Astrocyte (in vitro differentiated cells and primary cell): ENCODE measurements at regions not wholly inside any gene's neighbourhood (a gene's known extent, or its start where the extent isn't known, plus 50 kb on each side); places are given as distances from the start of the nearest gene placed in this dataset.
"Not testable (repeated sequence)": the region's sequence is repeated elsewhere in the genome, so short reads cannot be mapped to it uniquely, and the experiment has no call there.

Experiments used
- DNase-seq: peaks from one replicate; pipeline ENCODE4 v3.0.0-alpha.2; 2010; ENCODE audit warnings: low read depth
- FAIRE-seq: peaks from 2 replicates; lab custom pipeline; 2011; peaks lifted over from hg19 to GRCh38; lab: Jason Lieb, UNC
- H2AFZ ChIP-seq: 2 replicates; pipeline ENCODE4 v1.6.0; 2012; ENCODE audit warnings: low read depth, low read length, inconsistent platforms
- H3K27ac ChIP-seq: 2 replicates; pipeline ENCODE4 v1.5.1; 2011; ENCODE audit warnings: low read depth, low read length, inconsistent platforms
- H3K27me3 ChIP-seq: 2 replicates; pipeline ENCODE4 v1.6.0; 2011; ENCODE audit warnings: low read length, inconsistent platforms; ENCODE audit not compliant: insufficient read depth
- H3K36me3 ChIP-seq: 2 replicates; pipeline ENCODE4 v1.5.1; 2011; ENCODE audit warnings: low read length, inconsistent platforms; ENCODE audit not compliant: insufficient read depth
- H3K4me1 ChIP-seq: 2 replicates; pipeline ENCODE4 v1.5.1; 2011; ENCODE audit warnings: low read length, inconsistent platforms; ENCODE audit not compliant: insufficient read depth
- H3K4me2 ChIP-seq: 2 replicates; pipeline ENCODE4 v1.6.0; 2012; ENCODE audit warnings: low read length, inconsistent platforms
- H3K4me3 ChIP-seq: 2 replicates; pipeline ENCODE4 v1.5.1; 2011; ENCODE audit warnings: low read depth, mild to moderate bottlenecking, low read length, inconsistent platforms; ENCODE audit not compliant: insufficient read depth
- H3K79me2 ChIP-seq: 2 replicates; pipeline ENCODE4 v1.6.0; 2012; ENCODE audit warnings: mild to moderate bottlenecking, low read length, inconsistent platforms; ENCODE audit not compliant: insufficient read depth
- H3K9ac ChIP-seq: 2 replicates; pipeline ENCODE4 v1.6.0; 2012; ENCODE audit warnings: mild to moderate bottlenecking, low read length, inconsistent platforms
- H3K9me3 ChIP-seq: 2 replicates; pipeline ENCODE4 v1.5.1; 2012; ENCODE audit warnings: low read depth, mild to moderate bottlenecking, low read length, inconsistent platforms; ENCODE audit not compliant: insufficient read depth
- H4K20me1 ChIP-seq: 2 replicates; pipeline ENCODE4 v1.6.0; 2012; ENCODE audit warnings: low read length, inconsistent platforms; ENCODE audit not compliant: insufficient read depth
- H3K27ac Mint-ChIP-seq: one replicate; pipeline ENCODE4 v1.8.0; 2021; ENCODE audit warnings: mild to moderate bottlenecking, mixed read lengths; ENCODE audit not compliant: unreplicated experiment
- H3K27me3 Mint-ChIP-seq: one replicate; pipeline ENCODE4 v1.8.0; 2021; ENCODE audit warnings: low read depth, mixed read lengths; ENCODE audit not compliant: unreplicated experiment
- H3K36me3 Mint-ChIP-seq: one replicate; pipeline ENCODE4 v1.8.0; 2021; ENCODE audit warnings: low read depth, mixed read lengths; ENCODE audit not compliant: unreplicated experiment
- H3K4me1 Mint-ChIP-seq: one replicate; pipeline ENCODE4 v1.8.0; 2021; ENCODE audit warnings: low read depth, mixed read lengths; ENCODE audit not compliant: unreplicated experiment
- H3K4me3 Mint-ChIP-seq: one replicate; pipeline ENCODE4 v1.8.0; 2021; ENCODE audit warnings: mild to moderate bottlenecking, moderate library complexity, mixed read lengths; ENCODE audit not compliant: unreplicated experiment
- H3K9me3 Mint-ChIP-seq: one replicate; pipeline ENCODE4 v1.8.0; 2021; ENCODE audit warnings: mild to moderate bottlenecking, mixed read lengths; ENCODE audit not compliant: unreplicated experiment
- EZH2 ChIP-seq: IDR thresholded peaks from 2 replicates; pipeline ENCODE4 v1.6.1; 2012; ENCODE audit warnings: mild to moderate bottlenecking, low read length, inconsistent platforms; ENCODE audit not compliant: insufficient read depth
- TF ChIP-seq, protein P1 (sequence below): IDR thresholded peaks from 2 replicates; pipeline ENCODE4 v1.5.1; 2011; ENCODE audit warnings: low read depth, mild to moderate bottlenecking, inconsistent platforms, low read length, moderate library complexity; ENCODE audit not compliant: insufficient read depth

DNA sequence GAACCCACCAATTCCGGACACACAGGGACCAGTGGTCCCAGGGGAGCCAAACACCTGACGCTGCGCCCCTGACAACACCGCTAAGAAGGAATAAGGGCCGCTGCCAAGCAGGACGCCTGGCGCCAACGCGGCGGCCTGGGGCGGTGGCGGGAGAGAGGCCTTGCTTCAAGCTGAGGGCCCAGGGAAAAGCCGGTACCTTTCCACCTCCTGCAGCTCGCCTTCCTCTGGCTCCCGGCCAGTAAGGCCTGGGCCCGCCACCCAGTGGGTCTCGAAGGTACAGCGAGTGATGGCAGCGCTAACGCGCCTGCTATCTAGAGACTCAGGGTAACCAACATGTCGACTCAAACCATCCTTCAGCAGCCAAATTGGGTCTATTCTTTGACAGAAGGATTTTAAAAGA lies 1074.1 kb downstream of the SI start:
- H3K4me3 Mint-ChIP-seq, result no peak overlapping the region
- no peak for DNase-seq
- no peak overlapping the region for H2AFZ ChIP-seq
- no peaks in the 10 kb centered on the region for H3K27me3 Mint-ChIP-seq
- H3K27me3 ChIP-seq, result no peaks in the 10 kb centered on the region
- no peak overlapping the region for H3K27ac ChIP-seq
- peaks cover 3% of the 10 kb centered on the region for H3K9me3 ChIP-seq
- TF ChIP-seq, protein P1, sequence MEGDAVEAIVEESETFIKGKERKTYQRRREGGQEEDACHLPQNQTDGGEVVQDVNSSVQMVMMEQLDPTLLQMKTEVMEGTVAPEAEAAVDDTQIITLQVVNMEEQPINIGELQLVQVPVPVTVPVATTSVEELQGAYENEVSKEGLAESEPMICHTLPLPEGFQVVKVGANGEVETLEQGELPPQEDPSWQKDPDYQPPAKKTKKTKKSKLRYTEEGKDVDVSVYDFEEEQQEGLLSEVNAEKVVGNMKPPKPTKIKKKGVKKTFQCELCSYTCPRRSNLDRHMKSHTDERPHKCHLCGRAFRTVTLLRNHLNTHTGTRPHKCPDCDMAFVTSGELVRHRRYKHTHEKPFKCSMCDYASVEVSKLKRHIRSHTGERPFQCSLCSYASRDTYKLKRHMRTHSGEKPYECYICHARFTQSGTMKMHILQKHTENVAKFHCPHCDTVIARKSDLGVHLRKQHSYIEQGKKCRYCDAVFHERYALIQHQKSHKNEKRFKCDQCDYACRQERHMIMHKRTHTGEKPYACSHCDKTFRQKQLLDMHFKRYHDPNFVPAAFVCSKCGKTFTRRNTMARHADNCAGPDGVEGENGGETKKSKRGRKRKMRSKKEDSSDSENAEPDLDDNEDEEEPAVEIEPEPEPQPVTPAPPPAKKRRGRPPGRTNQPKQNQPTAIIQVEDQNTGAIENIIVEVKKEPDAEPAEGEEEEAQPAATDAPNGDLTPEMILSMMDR, result no peak
- TF ChIP-seq EZH2, result no peak
- H3K27ac Mint-ChIP-seq, result no peak overlapping the region
- no peaks in the 10 kb centered on the region for H3K79me2 ChIP-seq
- H3K36me3 ChIP-seq, result no peaks in the 10 kb centered on the region
- H4K20me1 ChIP-seq, result no peaks in the 10 kb centered on the region
- H3K9me3 Mint-ChIP-seq, result no peaks in the 10 kb centered on the region
- no peak for FAIRE-seq
- H3K36me3 Mint-ChIP-seq, result no peaks in the 10 kb centered on the region
- no peaks in the 10 kb centered on the region for H3K4me1 Mint-ChIP-seq
- H3K4me2 ChIP-seq, result no peak overlapping the region
- no peak overlapping the region for H3K9ac ChIP-seq
- H3K4me3 ChIP-seq, result no peak overlapping the region
- no peaks in the 10 kb centered on the region for H3K4me1 ChIP-seq

DNA sequence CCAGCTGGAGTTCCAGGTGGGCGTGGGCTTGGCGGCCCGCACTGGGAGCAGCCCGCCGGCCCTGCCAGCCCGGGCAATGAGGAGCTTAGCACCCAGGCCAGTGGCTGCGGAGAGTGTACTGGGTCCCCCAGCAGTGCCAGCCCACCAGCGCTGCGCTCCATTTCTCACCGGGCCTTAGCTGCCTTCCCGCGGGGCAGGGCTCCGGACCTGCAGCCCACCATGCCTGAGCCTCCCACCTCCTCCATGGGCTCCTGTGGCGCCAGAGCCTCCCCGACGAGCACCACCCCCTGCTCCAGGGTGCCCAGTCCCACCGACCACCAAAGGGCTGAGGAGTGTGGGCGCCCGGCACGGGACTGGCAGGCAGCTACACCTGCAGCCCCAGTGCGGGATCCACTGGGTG lies 1075.3 kb downstream of the SI start:
- not testable (repeated sequence) for H4K20me1 ChIP-seq, H2AFZ ChIP-seq, H3K9me3 Mint-ChIP-seq, H3K9ac ChIP-seq, H3K4me3 Mint-ChIP-seq, H3K27ac ChIP-seq, H3K36me3 Mint-ChIP-seq, H3K4me1 Mint-ChIP-seq, H3K27me3 Mint-ChIP-seq, H3K4me2 ChIP-seq, H3K36me3 ChIP-seq, DNase-seq, H3K4me1 ChIP-seq, H3K27ac Mint-ChIP-seq, H3K79me2 ChIP-seq, FAIRE-seq, H3K4me3 ChIP-seq, H3K9me3 ChIP-seq, H3K27me3 ChIP-seq

DNA sequence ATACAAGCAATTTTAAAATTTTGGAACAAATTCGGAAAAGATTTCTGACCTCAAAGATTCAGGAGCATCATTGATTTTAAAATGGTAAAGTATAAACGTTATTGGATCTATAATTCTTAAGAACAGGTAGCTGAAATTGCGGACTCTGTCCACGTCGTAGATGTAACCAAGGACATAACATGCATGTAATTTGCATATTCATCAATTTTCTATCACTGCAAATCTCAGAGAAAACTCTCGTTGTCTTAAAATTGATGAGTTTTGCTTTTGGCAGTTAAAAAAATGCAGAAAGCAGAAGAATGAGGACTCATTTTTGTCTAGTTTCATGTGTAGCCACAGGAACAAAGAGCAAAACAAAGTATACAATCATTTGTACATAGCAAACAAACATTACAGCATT lies 1094.4 kb downstream of the SI start:
- Mint-ChIP-seq H3K27me3 (no peaks in the 10 kb centered on the region), H3K36me3 (no peaks in the 10 kb centered on the region), H3K9me3 (no peaks in the 10 kb centered on the region), H3K4me1 (no peaks in the 10 kb centered on the region), H3K4me3 (no peak overlapping the region), H3K27ac (no peak overlapping the region)
- Histone ChIP-seq H4K20me1 (no peaks in the 10 kb centered on the region), H3K27me3 (no peaks in the 10 kb centered on the region), H3K79me2 (no peaks in the 10 kb centered on the region), H3K27ac (no peak overlapping the region), H2AFZ (no peak overlapping the region), H3K9me3 (no peaks in the 10 kb centered on the region), H3K36me3 (no peaks in the 10 kb centered on the region), H3K4me1 (no peaks in the 10 kb centered on the region), H3K4me2 (no peak overlapping the region), H3K4me3 (no peak overlapping the region), H3K9ac (no peak overlapping the region)
- DNase-seq, result no peak
- TF ChIP-seq, protein P1, result no peak
- TF ChIP-seq EZH2, result no peak
- FAIRE-seq, result no peak
